ENCODE measurements at regions not wholly inside any gene's neighbourhood (a gene's known extent, or its start where the extent isn't known, plus 50 kb on each side); places are given as distances from the start of the nearest gene placed in this dataset.

- Histone ChIP-seq H3K4me1 (ENCODE audit: control insufficient read depth, low read depth, low read length) (peaks cover 4% of the 10 kb centered on the region), H3K4me3 (ENCODE audit: low read length) (no peak overlapping the region), H3K27me3 (ENCODE audit: control insufficient read depth, insufficient read depth, low read length) (no peaks in the 10 kb centered on the region), H3K9me3 (ENCODE audit: control insufficient read depth, low read depth, low read length) (no peaks in the 10 kb centered on the region), H3K27ac (ENCODE audit: low read length) (no peak overlapping the region), H3K9ac (ENCODE audit: low read length) (no peak overlapping the region), H3K36me3 (ENCODE audit: control insufficient read depth, low read depth, low read length) (no peaks in the 10 kb centered on the region)
Measured at GRCh38 chr14:22418631-22419030, 170.4 kb downstream of the DAD1 start.

- H3K4me1 ChIP-seq (ENCODE audit: control insufficient read depth, low read depth, low read length), result peaks cover 10% of the 10 kb centered on the region
- no peak overlapping the region for H3K4me3 ChIP-seq (ENCODE audit: low read length)
- no peak overlapping the region for H3K9ac ChIP-seq (ENCODE audit: low read length)
- H3K9me3 ChIP-seq (ENCODE audit: control insufficient read depth, low read depth, low read length), result no peaks in the 10 kb centered on the region
- H3K36me3 ChIP-seq (ENCODE audit: control insufficient read depth, low read depth, low read length), result no peaks in the 10 kb centered on the region
- H3K27me3 ChIP-seq (ENCODE audit: control insufficient read depth, insufficient read depth, low read length), result no peaks in the 10 kb centered on the region
- H3K27ac ChIP-seq (ENCODE audit: low read length), result no peak overlapping the region
Measured at GRCh38 chr14:22417914-22418313, 171.1 kb downstream of the DAD1 start.

GRCh38 chr14:22416193-22416592, 172.8 kb downstream of the DAD1 start:
- no peak overlapping the region for H3K27ac ChIP-seq (ENCODE audit: low read length)
- H3K4me1 ChIP-seq (ENCODE audit: control insufficient read depth, low read depth, low read length), result peaks cover 16% of the 10 kb centered on the region
- no peak overlapping the region for H3K9ac ChIP-seq (ENCODE audit: low read length)
- no peaks in the 10 kb centered on the region for H3K36me3 ChIP-seq (ENCODE audit: control insufficient read depth, low read depth, low read length)
- no peak overlapping the region for H3K4me3 ChIP-seq (ENCODE audit: low read length)
- no peaks in the 10 kb centered on the region for H3K9me3 ChIP-seq (ENCODE audit: control insufficient read depth, low read depth, low read length)
- H3K27me3 ChIP-seq (ENCODE audit: control insufficient read depth, insufficient read depth, low read length), result no peaks in the 10 kb centered on the region

GRCh38 chr14:22415605-22415959, 173.4 kb downstream of the DAD1 start:
- H3K27me3 ChIP-seq (ENCODE audit: control insufficient read depth, insufficient read depth, low read length), result no peaks in the 10 kb centered on the region
- no peak overlapping the region for H3K27ac ChIP-seq (ENCODE audit: low read length)
- H3K4me1 ChIP-seq (ENCODE audit: control insufficient read depth, low read depth, low read length), result peaks cover 16% of the 10 kb centered on the region
- H3K9ac ChIP-seq (ENCODE audit: low read length), result no peak overlapping the region
- no peaks in the 10 kb centered on the region for H3K9me3 ChIP-seq (ENCODE audit: control insufficient read depth, low read depth, low read length)
- no peak overlapping the region for H3K4me3 ChIP-seq (ENCODE audit: low read length)
- no peaks in the 10 kb centered on the region for H3K36me3 ChIP-seq (ENCODE audit: control insufficient read depth, low read depth, low read length)

- Histone ChIP-seq H3K4me1 (ENCODE audit: control insufficient read depth, low read depth, low read length) (peaks cover 16% of the 10 kb centered on the region), H3K9me3 (ENCODE audit: control insufficient read depth, low read depth, low read length) (no peaks in the 10 kb centered on the region), H3K4me3 (ENCODE audit: low read length) (no peak overlapping the region), H3K9ac (ENCODE audit: low read length) (no peak overlapping the region), H3K27ac (ENCODE audit: low read length) (no peak overlapping the region), H3K27me3 (ENCODE audit: control insufficient read depth, insufficient read depth, low read length) (no peaks in the 10 kb centered on the region), H3K36me3 (ENCODE audit: control insufficient read depth, low read depth, low read length) (no peaks in the 10 kb centered on the region)
Measured at GRCh38 chr14:22414876-22415604, 174.0 kb downstream of the DAD1 start.

- peaks cover 12% of the 10 kb centered on the region for H3K4me1 ChIP-seq (ENCODE audit: control insufficient read depth, low read depth, low read length)
- no peak overlapping the region for H3K27ac ChIP-seq (ENCODE audit: low read length)
Measured at GRCh38 chr14:22412926-22413411, 176.1 kb downstream of the DAD1 start.

GRCh38 chr14:22411398-22412055, 177.5 kb downstream of the DAD1 start:
- H3K36me3 ChIP-seq (ENCODE audit: control insufficient read depth, low read depth, low read length), result no peaks in the 10 kb centered on the region
- H3K4me3 ChIP-seq (ENCODE audit: low read length), result no peak overlapping the region
- H3K4me1 ChIP-seq (ENCODE audit: control insufficient read depth, low read depth, low read length), result peaks cover 12% of the 10 kb centered on the region
- no peaks in the 10 kb centered on the region for H3K27me3 ChIP-seq (ENCODE audit: control insufficient read depth, insufficient read depth, low read length)
- H3K9ac ChIP-seq (ENCODE audit: low read length), result no peak overlapping the region
- H3K27ac ChIP-seq (ENCODE audit: low read length), result no peak overlapping the region
- no peaks in the 10 kb centered on the region for H3K9me3 ChIP-seq (ENCODE audit: control insufficient read depth, low read depth, low read length)

More at GRCh38 chr14:22412926-22413411, 176.1 kb downstream of the DAD1 start:
- Histone ChIP-seq H3K4me3 (ENCODE audit: low read length) (no peak overlapping the region), H3K9me3 (ENCODE audit: control insufficient read depth, low read depth, low read length) (no peaks in the 10 kb centered on the region), H3K36me3 (ENCODE audit: control insufficient read depth, low read depth, low read length) (no peaks in the 10 kb centered on the region), H3K9ac (ENCODE audit: low read length) (no peak overlapping the region), H3K27me3 (ENCODE audit: control insufficient read depth, insufficient read depth, low read length) (no peaks in the 10 kb centered on the region)

GRCh38 chr14:22410497-22410896, 178.5 kb downstream of the DAD1 start:
- Histone ChIP-seq H3K9me3 (ENCODE audit: control insufficient read depth, low read depth, low read length) (no peaks in the 10 kb centered on the region), H3K9ac (ENCODE audit: low read length) (no peak overlapping the region), H3K4me1 (ENCODE audit: control insufficient read depth, low read depth, low read length) (peaks cover 12% of the 10 kb centered on the region), H3K4me3 (ENCODE audit: low read length) (no peak overlapping the region), H3K27ac (ENCODE audit: low read length) (no peak overlapping the region), H3K36me3 (ENCODE audit: control insufficient read depth, low read depth, low read length) (no peaks in the 10 kb centered on the region), H3K27me3 (ENCODE audit: control insufficient read depth, insufficient read depth, low read length) (no peaks in the 10 kb centered on the region)

GRCh38 chr14:22409006-22409405, 180.0 kb downstream of the DAD1 start:
- H3K9ac ChIP-seq (ENCODE audit: low read length), result no peak overlapping the region
- no peaks in the 10 kb centered on the region for H3K27me3 ChIP-seq (ENCODE audit: control insufficient read depth, insufficient read depth, low read length)
- H3K36me3 ChIP-seq (ENCODE audit: control insufficient read depth, low read depth, low read length), result no peaks in the 10 kb centered on the region
- no peak overlapping the region for H3K4me3 ChIP-seq (ENCODE audit: low read length)
- no peak overlapping the region for H3K27ac ChIP-seq (ENCODE audit: low read length)
- no peaks in the 10 kb centered on the region for H3K9me3 ChIP-seq (ENCODE audit: control insufficient read depth, low read depth, low read length)
- H3K4me1 ChIP-seq (ENCODE audit: control insufficient read depth, low read depth, low read length), result peaks cover 12% of the 10 kb centered on the region

- Histone ChIP-seq H3K9me3 (ENCODE audit: control insufficient read depth, low read depth, low read length) (no peaks in the 10 kb centered on the region), H3K27me3 (ENCODE audit: control insufficient read depth, insufficient read depth, low read length) (no peaks in the 10 kb centered on the region), H3K27ac (ENCODE audit: low read length) (no peak overlapping the region), H3K4me1 (ENCODE audit: control insufficient read depth, low read depth, low read length) (peaks cover 12% of the 10 kb centered on the region), H3K36me3 (ENCODE audit: control insufficient read depth, low read depth, low read length) (no peaks in the 10 kb centered on the region), H3K9ac (ENCODE audit: low read length) (no peak overlapping the region), H3K4me3 (ENCODE audit: low read length) (no peak overlapping the region)
Measured at GRCh38 chr14:22408547-22408946, 180.5 kb downstream of the DAD1 start.

GRCh38 chr14:22407033-22407432, 182.0 kb downstream of the DAD1 start:
- no peak overlapping the region for H3K9ac ChIP-seq (ENCODE audit: low read length)
- H3K4me1 ChIP-seq (ENCODE audit: control insufficient read depth, low read depth, low read length), result no peaks in the 10 kb centered on the region
- H3K4me3 ChIP-seq (ENCODE audit: low read length), result no peak overlapping the region
- H3K9me3 ChIP-seq (ENCODE audit: control insufficient read depth, low read depth, low read length), result no peaks in the 10 kb centered on the region
- H3K27ac ChIP-seq (ENCODE audit: low read length), result no peak overlapping the region
- H3K27me3 ChIP-seq (ENCODE audit: control insufficient read depth, insufficient read depth, low read length), result no peaks in the 10 kb centered on the region
- no peaks in the 10 kb centered on the region for H3K36me3 ChIP-seq (ENCODE audit: control insufficient read depth, low read depth, low read length)

GRCh38 chr14:22405201-22405600, 183.8 kb downstream of the DAD1 start:
- no peaks in the 10 kb centered on the region for H3K27me3 ChIP-seq (ENCODE audit: control insufficient read depth, insufficient read depth, low read length)
- H3K4me1 ChIP-seq (ENCODE audit: control insufficient read depth, low read depth, low read length), result no peaks in the 10 kb centered on the region
- H3K27ac ChIP-seq (ENCODE audit: low read length), result no peak overlapping the region
- no peaks in the 10 kb centered on the region for H3K9me3 ChIP-seq (ENCODE audit: control insufficient read depth, low read depth, low read length)
- H3K36me3 ChIP-seq (ENCODE audit: control insufficient read depth, low read depth, low read length), result no peaks in the 10 kb centered on the region
- no peak overlapping the region for H3K9ac ChIP-seq (ENCODE audit: low read length)
- H3K4me3 ChIP-seq (ENCODE audit: low read length), result no peak overlapping the region

Data from iPS-18a (cell line).